HG03064 (cell line): ENCODE measurements at regions not wholly inside any gene's neighbourhood (a gene's known extent, or its start where the extent isn't known, plus 50 kb on each side); places are given as distances from the start of the nearest gene placed in this dataset.
"Not testable (repeated sequence)": the region's sequence is repeated elsewhere in the genome, so short reads cannot be mapped to it uniquely, and the experiment has no call there.

Experiments
- ATAC-seq: cut with Tn5 transposase; IDR thresholded peaks from one replicate; pipeline ENCODE4 v1.9.1; 2021; ENCODE audit warnings: low read depth; ENCODE audit not compliant: unreplicated experiment

DNA sequence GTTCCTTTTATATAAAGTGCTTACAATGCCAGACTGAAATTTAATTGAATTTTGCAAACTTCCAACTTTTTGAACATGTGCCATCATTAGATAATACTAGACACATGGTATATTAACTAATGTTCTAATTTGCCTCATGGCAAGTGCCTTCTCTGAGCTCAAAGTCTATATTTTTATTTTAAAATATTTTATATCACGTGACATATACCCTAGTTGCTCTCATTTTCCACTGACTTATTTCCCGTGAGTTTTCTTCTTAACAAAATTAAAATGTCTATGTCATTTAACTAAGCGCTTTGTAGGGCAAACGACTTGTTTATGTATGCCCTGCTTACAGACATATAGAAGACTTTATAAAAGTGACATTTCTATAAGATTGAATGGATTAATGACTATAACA lies 509.6 kb upstream of the SYT4 start:
- no peak for ATAC-seq

DNA sequence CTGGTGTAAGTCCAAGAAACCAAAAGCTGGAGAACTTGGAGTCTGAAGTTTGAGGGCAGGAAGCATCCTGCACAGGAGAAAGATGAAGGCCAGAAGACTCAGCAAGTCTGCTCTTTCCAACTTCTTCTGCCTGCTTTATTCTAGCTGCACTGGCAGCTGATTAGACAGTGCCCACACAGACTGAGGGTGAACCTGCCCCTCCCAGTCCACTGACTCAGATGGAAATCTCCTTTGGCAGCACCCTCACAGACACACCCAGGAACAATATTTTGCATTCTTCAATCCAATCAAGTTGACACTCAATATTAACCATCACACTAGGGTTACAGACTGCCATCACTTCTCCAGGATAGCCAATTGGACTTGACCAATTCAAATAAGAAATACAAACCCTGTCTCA lies 510.4 kb upstream of the SYT4 start:
- not testable (repeated sequence) for ATAC-seq

DNA sequence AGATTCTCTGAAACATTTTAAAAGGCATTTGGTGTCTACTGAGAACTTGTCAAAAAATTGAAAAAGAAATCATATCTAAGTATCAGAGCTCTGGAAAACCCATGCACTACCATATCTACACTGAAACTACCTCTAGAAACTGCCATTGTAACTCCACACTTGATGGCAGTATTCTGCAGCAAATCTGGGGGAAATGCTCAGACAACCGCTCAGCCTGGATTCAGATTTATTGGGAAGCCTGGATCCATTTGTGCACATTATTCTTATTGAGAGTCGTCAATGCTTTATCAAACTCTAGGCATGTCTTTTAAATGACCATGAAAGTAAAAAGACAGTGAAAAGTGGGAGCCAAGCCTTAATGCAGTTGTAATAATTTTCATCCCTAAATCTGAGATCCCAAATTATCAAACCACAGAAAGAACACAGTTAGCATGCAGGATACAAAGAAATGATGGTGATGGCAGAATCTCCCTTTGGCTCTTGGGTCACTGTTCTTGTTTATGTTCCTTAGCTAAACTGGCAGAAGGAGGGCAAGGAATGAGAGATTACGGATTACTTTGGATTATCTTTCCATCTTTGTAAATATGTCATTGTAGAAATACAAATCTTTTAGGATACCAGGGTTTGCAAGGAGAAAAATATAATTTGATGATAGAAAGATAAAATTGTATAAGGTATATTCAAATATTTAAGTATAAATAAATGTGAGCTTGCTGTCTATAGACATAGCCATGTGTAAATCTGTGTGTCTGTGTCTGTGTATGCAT lies 512.1 kb upstream of the SYT4 start:
- ATAC-seq, result no peak

DNA sequence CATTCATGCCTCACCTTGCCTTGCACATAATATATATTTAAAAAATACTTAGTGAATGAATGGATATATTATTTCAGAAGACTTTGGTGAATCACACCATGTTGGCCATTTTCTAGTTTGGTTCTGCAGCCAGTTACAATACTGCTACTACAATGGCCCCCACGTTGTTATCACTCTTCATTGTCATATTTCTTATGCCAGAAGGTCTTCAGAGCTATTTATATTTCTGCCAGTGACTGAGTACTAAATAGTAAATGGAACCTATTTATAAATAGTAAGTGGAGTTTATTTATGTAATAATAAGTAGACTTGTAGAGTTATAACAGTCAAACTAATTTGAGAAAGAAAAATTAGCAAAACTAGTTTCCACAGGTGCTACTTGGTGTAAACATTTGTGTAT lies 516.6 kb upstream of the SYT4 start:
- no peak for ATAC-seq

DNA sequence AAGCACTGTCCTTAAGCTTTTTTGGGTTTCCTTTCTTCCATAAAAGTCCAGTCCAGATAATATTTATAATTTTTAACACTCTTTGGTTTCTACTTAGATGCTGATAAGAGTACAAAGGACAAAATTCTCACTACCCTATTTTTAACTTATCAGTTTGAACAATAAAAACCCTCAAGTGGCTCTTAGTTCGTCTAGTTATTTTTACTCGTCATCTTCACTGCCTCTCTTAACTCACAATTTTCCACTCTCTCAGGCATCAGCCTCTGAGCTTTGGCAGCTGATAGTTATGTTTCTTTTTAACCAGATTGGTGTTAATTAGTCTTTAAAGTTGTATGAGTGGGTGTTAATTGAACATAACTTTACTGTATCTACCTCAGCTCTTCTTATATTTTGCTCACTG lies 517.1 kb upstream of the SYT4 start:
- no peak for ATAC-seq

GRCh38 chr18:43797347-43797746 lies 520.1 kb upstream of the SYT4 start:
- ATAC-seq, result no peak

GRCh38 chr18:43800584-43800983 lies 523.3 kb upstream of the SYT4 start:
- no peak for ATAC-seq

- no peak for ATAC-seq
Observed at GRCh38 chr18:43805646-43806194, 528.4 kb upstream of the SYT4 start.

DNA sequence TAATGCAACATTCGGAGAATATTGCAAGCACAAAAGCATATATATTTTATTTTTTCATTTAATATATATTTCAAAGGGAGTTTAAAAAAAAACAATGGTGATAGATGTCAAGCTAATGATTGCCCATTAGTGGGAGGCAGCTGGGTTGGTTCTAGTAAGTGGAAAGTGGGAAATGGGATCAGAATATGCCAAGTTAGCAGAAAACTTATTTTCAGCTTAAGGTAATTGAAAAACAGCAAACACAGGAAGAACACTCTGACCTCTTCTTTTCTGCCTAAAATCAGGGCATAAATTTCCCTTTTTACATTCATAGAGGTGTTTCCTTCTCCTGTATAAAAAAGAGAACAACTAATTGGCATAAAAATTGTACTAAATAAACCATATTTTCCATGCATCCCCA lies 535.3 kb upstream of the SYT4 start:
- no peak for ATAC-seq

- ATAC-seq, result no peak
Observed at GRCh38 chr18:43819397-43819796, 542.1 kb upstream of the SYT4 start.

DNA sequence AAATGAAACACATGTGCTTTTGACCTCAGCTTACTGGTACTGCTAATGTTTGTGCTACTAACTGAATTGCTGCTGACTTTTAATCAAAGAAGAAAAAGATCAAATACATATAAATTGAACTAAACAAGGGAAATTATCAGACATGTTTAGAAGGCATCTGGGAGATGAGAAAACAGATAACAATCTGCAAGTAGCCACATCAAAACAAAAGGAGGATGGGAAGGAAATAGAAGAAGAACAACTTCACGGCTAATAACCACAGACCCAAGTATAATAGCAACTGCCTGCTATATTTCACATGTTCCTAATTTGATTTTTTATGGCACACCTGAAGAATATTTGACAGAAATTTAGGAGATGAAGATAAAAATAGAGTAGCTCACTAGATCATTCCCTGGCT lies 542.6 kb upstream of the SYT4 start:
- ATAC-seq, result no peak

DNA sequence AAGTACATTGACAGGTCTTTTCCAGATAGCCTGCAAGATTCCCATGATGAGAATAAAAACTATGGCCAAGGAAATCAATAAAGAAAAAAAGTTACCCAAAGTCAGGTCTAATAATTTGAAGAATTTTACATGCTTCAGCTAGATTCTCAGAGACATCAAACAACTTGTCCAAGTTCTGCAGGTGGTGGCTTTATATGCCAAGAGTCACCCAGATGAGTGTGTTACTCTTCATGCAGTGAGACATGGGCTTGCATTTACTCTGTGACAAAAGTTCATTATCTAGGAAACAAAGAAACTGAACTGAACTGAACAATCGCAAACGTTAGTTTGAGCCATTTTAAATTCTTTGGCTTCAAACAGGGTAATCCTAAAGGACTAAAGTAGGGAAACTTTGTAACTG lies 548.5 kb upstream of the SYT4 start:
- ATAC-seq, result no peak

DNA sequence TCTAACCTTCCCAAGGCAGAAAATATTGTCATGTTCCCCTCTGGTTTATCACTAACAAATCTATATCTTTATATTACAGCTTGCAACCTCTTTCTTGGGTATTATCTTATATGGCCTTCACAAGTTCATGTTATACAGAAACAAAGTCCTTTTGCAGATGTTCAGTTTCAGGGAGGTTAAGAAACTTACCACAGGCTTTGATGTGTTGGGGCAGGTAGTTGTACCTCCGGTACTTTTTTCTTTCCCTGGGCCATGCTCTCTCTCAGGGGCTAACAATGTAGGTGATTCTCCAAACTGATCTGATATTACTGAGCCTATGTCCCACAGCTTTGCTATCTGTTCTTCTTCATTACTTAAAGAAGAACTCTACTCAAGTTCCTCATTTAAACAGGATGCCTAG lies 548.9 kb upstream of the SYT4 start:
- ATAC-seq, result no peak

DNA sequence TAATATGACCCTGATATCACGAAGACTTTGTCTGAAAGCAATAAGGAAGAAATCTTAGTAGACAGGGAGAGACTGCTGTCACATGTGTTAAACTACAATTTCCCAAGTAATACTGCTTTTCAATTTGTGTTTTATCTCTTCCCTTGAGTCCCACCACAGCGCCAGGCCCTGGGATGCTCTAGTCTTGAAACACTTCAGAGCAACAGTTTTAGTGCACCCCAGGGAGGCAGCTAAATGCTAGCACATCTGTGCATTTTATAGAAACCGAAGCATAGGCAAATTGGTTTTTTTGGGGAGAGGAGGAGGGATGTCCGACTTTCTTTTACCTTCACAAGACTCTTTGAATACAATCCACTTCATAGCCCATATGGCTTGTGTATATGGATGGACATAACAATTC lies 550.0 kb upstream of the SYT4 start:
- ATAC-seq, result no peak

- no peak for ATAC-seq
Observed at GRCh38 chr18:43830303-43830702, 553.0 kb upstream of the SYT4 start.

DNA sequence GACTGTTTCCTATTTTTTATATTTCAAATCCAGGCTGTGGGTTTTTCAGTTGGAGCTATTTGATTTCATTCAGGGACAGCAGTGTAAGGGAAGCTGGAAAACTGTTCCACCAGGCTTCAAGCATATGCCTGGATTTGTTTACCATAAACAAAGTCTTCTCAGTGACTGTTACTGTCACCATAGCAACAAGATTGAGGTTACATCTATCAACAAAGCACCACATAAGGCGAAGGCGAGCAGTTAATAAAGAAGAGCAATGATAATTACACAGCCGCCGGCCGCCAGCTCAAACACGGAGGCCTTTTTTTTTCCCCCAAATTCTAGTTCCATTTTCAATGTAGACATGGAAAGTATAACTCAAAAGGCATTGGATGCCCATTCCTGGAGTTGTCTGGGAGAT lies 553.7 kb upstream of the SYT4 start:
- no peak for ATAC-seq

DNA sequence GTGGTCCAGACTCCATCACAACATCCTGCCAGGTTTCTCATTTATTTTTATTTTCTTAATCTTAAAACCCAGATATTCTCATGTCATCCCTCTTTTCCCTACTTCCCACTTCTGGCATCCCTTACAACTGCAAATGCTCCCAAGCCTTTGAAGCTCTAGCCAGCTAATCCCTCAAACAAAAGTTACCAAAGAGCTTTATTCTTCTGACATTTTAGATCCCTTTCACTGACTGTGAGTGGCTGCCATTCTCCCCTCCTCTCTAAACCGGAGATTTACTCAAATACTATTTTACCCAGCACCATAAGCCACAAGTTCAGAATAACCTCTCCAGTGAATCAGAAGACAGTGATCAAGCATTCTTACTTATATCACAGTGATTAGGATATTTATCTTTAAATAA lies 569.0 kb upstream of the SYT4 start:
- no peak for ATAC-seq

DNA sequence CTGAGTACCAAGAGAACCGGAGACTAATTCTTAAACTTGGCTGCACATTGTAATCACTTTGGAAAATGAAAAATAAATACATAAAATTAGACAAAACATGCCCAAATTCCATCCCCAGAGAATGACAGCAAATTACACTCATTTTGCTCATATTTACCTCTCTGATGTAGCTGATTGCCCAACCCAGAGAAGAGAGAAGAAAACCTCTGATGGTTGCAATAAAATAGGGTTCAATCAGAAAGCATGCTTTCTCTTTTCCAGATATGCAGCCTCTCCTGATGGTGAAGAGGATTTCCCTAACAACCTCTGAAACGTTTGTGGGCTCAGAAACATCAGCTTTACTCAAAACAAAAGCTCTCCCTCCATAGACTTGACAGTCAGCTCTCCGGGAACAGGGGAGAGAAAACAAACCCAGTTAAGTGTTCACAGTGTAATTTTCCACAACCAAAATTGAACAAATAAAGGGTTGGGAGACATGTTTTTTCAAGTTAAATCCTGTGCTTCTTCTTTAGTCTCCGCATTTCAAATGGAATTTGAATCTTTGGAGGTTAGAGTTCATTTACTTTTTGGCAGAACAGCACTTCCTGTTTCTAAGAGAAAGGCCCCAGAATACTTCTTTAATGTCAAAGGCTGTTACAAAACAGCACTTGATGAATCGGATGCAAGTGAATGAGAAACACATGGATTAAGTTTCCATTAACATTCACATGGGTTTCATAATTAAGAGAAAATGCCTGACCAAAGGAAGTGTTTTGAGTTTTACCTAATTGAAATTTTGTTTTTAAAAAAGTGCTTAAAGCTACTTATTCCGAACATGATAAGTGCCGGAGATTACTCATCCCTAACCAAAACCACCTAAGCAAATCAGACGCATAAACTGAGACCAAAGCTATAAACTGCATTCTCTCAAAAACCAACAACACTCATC lies 570.1 kb upstream of the SYT4 start:
- no peak for ATAC-seq

DNA sequence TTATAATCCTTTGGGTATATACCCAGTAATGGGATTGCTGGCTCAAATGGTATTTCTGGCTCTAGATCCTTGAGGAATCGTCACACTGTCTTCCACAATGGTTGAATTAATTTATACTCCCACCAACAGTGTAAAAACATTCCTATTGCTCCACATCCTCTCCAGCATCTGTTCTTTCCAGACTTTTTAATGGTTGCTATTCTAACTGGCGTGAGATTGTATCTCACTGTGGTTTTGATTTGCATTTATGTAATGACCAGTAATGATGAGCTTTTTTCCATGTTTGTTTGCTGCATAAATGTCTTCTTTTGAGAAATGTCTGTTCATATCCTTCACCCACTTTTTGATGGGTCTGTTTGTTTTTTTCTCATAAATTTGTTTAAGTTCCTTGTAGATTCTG lies 572.5 kb upstream of the SYT4 start:
- not testable (repeated sequence) for ATAC-seq

- ATAC-seq, result no peak
Observed at GRCh38 chr18:43855376-43855775, 578.1 kb upstream of the SYT4 start.

- ATAC-seq, result no peak
Observed at GRCh38 chr18:43863180-43863579, 585.9 kb upstream of the SYT4 start.

DNA sequence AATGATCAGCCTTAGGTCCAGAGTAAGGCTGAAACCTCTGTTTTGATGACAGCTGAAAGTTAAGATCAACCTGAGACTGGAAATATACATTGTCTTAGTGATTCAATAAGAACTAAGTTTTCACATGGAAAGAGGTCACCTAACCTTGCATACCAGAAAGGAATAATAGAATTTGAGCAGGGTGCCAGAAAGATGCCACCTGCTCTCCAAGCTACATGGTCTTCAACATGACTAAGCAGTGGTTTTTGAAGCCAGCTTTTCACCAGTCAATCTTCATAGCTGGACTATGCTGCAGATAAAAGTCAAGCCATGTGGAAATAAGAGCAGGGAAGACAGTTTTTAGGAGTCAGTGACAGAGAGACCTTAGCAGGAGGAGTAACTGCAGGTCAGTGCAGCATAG lies 589.4 kb upstream of the SYT4 start:
- ATAC-seq, result no peak
